K562 (cell line): ENCODE measurements at regions not wholly inside any gene's neighbourhood (a gene's known extent, or its start where the extent isn't known, plus 50 kb on each side); places are given as distances from the start of the nearest gene placed in this dataset.
A peak's percentile ranks its signal among the peaks of the same experiment; 100 is the strongest.

Source experiments
- ATF7 ChIP-seq: fragments of 450-650 bp; IDR thresholded peaks from 2 replicates; pipeline ENCODE4 v1.7.1; 2014; ENCODE audit warnings: mild to moderate bottlenecking, moderate library complexity
- BCL6 ChIP-seq: fragments of 250-450 bp; sonication (Bioruptor Pico); IDR thresholded peaks from 2 replicates; pipeline ENCODE4 v1.4.0; 2020
- CEBPB ChIP-seq: fragments of 450-650 bp; IDR thresholded peaks from 2 replicates; pipeline ENCODE4 v1.6.1; 2016; ENCODE audit warnings: missing genetic modification characterization, missing compliant biosample characterization
- EHMT2 ChIP-seq: fragments of 450-650 bp; IDR thresholded peaks from 2 replicates; pipeline ENCODE4 v1.6.1; 2018; ENCODE audit warnings: antibody characterized with exemption
- ELF4 ChIP-seq: fragments of 450-650 bp; formaldehyde crosslinking; IDR thresholded peaks from 2 replicates; pipeline ENCODE4 v1.4.0; 2022; ENCODE audit warnings: missing genetic modification characterization
- FOSL1 ChIP-seq: fragments of 200-800 bp; sonication (Bioruptor generic); conservative IDR thresholded peaks from 2 replicates; pipeline ENCODE4 v1.6.1; 2016; ENCODE audit warnings: missing genetic modification characterization, missing compliant biosample characterization
- ILK ChIP-seq: fragments of 450-650 bp; IDR thresholded peaks from 2 replicates; pipeline ENCODE4 v1.6.1; 2016; ENCODE audit warnings: missing genetic modification characterization, low read depth, mild to moderate bottlenecking, missing compliant biosample characterization, moderate library complexity, borderline replicate concordance
- MAZ ChIP-seq, 2 experiments: fragments of 450-650 bp in 1 of 2; sonication (generic) in 1 of 2; formaldehyde crosslinking; IDR thresholded peaks in 1 of 2; conservative IDR thresholded peaks in 1 of 2; 2 replicates each; pipeline versions ENCODE4 v1.4.0 to v1.5.0; 2020; ENCODE audit warnings: mild to moderate bottlenecking in 1 of 2, missing genetic modification reagents in 1 of 2
- ZNF586 ChIP-seq: fragments of 450-650 bp; formaldehyde crosslinking; conservative IDR thresholded peaks from 2 replicates; pipeline ENCODE4 v1.4.0; 2020; ENCODE audit warnings: mild to moderate bottlenecking, moderate library complexity
- TF ChIP-seq, protein P1 (sequence below): fragments of 250-450 bp; sonication (Bioruptor Pico); IDR thresholded peaks from 2 replicates; pipeline ENCODE4 v1.4.0; 2020; ENCODE audit warnings: mild to moderate bottlenecking, moderate library complexity, borderline replicate concordance
- TF ChIP-seq, protein P2 (sequence below), 2 experiments: fragments of 450-650 bp in 1 of 2; sonication (generic) in 1 of 2; formaldehyde crosslinking in 1 of 2; IDR thresholded peaks in 1 of 2; conservative IDR thresholded peaks in 1 of 2; 2 replicates each; pipeline versions ENCODE4 v1.6.1 to v1.8.1; 2016 to 2023; ENCODE audit warnings: mild to moderate bottlenecking in 2 of 2, moderate library complexity in 2 of 2, inconsistent platforms in 1 of 2, missing genetic modification reagents in 1 of 2
- TF ChIP-seq, protein P3 (sequence below): sonication (generic); formaldehyde crosslinking; IDR thresholded peaks from 2 replicates; pipeline ENCODE4 v1.8.0; 2022; ENCODE audit warnings: mild to moderate bottlenecking, low read depth, missing genetic modification reagents

DNA sequence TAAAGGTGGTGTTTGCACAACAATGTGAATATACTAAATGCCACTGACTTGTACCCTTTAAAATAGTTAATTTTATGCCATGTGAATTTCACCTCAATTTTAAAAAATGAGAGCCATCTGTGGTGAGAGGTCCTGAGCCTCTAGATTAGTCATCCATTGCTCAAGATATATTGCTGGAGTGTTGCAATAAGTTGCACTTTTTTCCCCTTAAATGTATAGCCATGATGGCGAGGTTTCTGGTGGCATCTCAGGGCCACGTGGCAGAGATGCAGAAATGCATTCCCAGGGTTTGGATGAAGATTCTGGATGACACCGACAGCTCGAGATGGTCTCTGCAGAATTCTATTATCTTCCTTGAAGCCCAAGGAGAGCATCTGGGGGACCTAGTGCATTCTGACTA, 153.7 kb downstream of the AACS start (continued):
- TF ChIP-seq, protein P1, sequence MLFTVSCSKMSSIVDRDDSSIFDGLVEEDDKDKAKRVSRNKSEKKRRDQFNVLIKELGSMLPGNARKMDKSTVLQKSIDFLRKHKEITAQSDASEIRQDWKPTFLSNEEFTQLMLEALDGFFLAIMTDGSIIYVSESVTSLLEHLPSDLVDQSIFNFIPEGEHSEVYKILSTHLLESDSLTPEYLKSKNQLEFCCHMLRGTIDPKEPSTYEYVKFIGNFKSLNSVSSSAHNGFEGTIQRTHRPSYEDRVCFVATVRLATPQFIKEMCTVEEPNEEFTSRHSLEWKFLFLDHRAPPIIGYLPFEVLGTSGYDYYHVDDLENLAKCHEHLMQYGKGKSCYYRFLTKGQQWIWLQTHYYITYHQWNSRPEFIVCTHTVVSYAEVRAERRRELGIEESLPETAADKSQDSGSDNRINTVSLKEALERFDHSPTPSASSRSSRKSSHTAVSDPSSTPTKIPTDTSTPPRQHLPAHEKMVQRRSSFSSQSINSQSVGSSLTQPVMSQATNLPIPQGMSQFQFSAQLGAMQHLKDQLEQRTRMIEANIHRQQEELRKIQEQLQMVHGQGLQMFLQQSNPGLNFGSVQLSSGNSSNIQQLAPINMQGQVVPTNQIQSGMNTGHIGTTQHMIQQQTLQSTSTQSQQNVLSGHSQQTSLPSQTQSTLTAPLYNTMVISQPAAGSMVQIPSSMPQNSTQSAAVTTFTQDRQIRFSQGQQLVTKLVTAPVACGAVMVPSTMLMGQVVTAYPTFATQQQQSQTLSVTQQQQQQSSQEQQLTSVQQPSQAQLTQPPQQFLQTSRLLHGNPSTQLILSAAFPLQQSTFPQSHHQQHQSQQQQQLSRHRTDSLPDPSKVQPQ, result no peak
- TF ChIP-seq CEBPB (tag) (peak; percentile 64), ATF7 (no peak), FOSL1 (0 out of 2 replicates have a peak, but pooled peaks have one; percentile 36), EHMT2 (no peak), MAZ (CRISPR knock-in tag; conservative IDR thresholded peaks at IDR 0.05 in 1 of 2, IDR thresholded peaks at IDR 0.05 in 1 of 2) (no peak), ILK (tag) (no peak), ELF4 (CRISPR knock-in tag) (no peak), BCL6 (CRISPR knock-in tag) (no peak), ZNF586 (CRISPR knock-in tag) (no peak)
- TF ChIP-seq, protein P2, sequence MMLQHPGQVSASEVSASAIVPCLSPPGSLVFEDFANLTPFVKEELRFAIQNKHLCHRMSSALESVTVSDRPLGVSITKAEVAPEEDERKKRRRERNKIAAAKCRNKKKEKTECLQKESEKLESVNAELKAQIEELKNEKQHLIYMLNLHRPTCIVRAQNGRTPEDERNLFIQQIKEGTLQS (IDR thresholded peaks at IDR 0.05), result 0 out of 2 replicates have a peak, but pooled peaks have one; percentile 9
- TF ChIP-seq, protein P2 (CRISPR knock-in tag; conservative IDR thresholded peaks at IDR 0.05), result no peak
- TF ChIP-seq, protein P3, sequence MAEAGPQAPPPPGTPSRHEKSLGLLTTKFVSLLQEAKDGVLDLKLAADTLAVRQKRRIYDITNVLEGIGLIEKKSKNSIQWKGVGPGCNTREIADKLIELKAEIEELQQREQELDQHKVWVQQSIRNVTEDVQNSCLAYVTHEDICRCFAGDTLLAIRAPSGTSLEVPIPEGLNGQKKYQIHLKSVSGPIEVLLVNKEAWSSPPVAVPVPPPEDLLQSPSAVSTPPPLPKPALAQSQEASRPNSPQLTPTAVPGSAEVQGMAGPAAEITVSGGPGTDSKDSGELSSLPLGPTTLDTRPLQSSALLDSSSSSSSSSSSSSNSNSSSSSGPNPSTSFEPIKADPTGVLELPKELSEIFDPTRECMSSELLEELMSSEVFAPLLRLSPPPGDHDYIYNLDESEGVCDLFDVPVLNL (CRISPR knock-in tag), result no peak
